Mucosa of rectum (tissue), 2 donors: ENCODE measurements at regions not wholly inside any gene's neighbourhood (a gene's known extent, or its start where the extent isn't known, plus 50 kb on each side); places are given as distances from the start of the nearest gene placed in this dataset.

Source experiments
- H3K27ac ChIP-seq, 2 donors: one replicate each; pipeline ENCODE4 v1.7.0; 2013; ENCODE audit warnings: inconsistent platforms in 2 of 2, low read depth in 2 of 2, low read length in 2 of 2
- H3K27me3 ChIP-seq, 2 donors: one replicate each; pipeline ENCODE4 v1.7.0; 2013; ENCODE audit warnings: low read length in 2 of 2; ENCODE audit not compliant: control insufficient read depth in 2 of 2, insufficient read depth in 2 of 2
- H3K36me3 ChIP-seq, 2 donors: one replicate each; pipeline ENCODE4 v1.7.0; 2013; ENCODE audit warnings: low read length in 2 of 2; ENCODE audit not compliant: control insufficient read depth in 2 of 2, insufficient read depth in 2 of 2
- H3K4me1 ChIP-seq, 2 donors: one replicate each; pipeline ENCODE4 v1.7.0; 2013; ENCODE audit warnings: low read length in 2 of 2, mild to moderate bottlenecking in 1 of 2; ENCODE audit not compliant: control insufficient read depth in 2 of 2, insufficient read depth in 2 of 2
- H3K4me3 ChIP-seq, 2 donors: one replicate each; pipeline ENCODE4 v1.7.0; 2013; ENCODE audit warnings: low read length in 2 of 2
- H3K9ac ChIP-seq, 2 donors: one replicate each; pipeline ENCODE4 v1.7.0; 2013; ENCODE audit warnings: low read length in 2 of 2, low read depth in 1 of 2, mild to moderate bottlenecking in 1 of 2
- H3K9me3 ChIP-seq, 2 donors: one replicate each; pipeline ENCODE4 v1.7.0; 2013; ENCODE audit warnings: low read length in 2 of 2; ENCODE audit not compliant: control insufficient read depth in 2 of 2
- donor health status: healthy.
- donor health status: Normal muscosa, but diverticular disease.

- Histone ChIP-seq H3K4me1 (no peaks in the 10 kb centered on the region), H3K27ac (no peak overlapping the region), H3K9me3 (peaks cover 0 to 2% of the 10 kb centered on the region in 2 donors), H3K4me3 (no peak overlapping the region), H3K9ac (no peak overlapping the region), H3K36me3 (no peaks in the 10 kb centered on the region), H3K27me3 (no peaks in the 10 kb centered on the region)
Observed at GRCh38 chr9:28177142-28177541, 603.9 kb upstream of the C9orf72 start.

- no peak overlapping the region for H3K27ac ChIP-seq
- no peaks in the 10 kb centered on the region for H3K27me3 ChIP-seq
- H3K36me3 ChIP-seq: no peaks in the 10 kb centered on the region
- H3K4me1 ChIP-seq: no peaks in the 10 kb centered on the region
- peaks cover 0 to 2% of the 10 kb centered on the region in 2 donors for H3K9me3 ChIP-seq
- H3K9ac ChIP-seq: no peak overlapping the region
- no peak overlapping the region for H3K4me3 ChIP-seq
Observed at GRCh38 chr9:28177925-28178324, 604.6 kb upstream of the C9orf72 start.

- Histone ChIP-seq H3K36me3 (no peaks in the 10 kb centered on the region), H3K27me3 (no peaks in the 10 kb centered on the region), H3K4me3 (no peak overlapping the region), H3K9me3 (peaks cover 0 to 2% of the 10 kb centered on the region in 2 donors), H3K9ac (no peak overlapping the region), H3K4me1 (no peaks in the 10 kb centered on the region), H3K27ac (no peak overlapping the region)
Observed at GRCh38 chr9:28179893-28180292, 606.6 kb upstream of the C9orf72 start.

GRCh38 chr9:28190981-28191380, 617.7 kb upstream of the C9orf72 start:
- Histone ChIP-seq H3K27ac (no peak overlapping the region), H3K36me3 (no peaks in the 10 kb centered on the region), H3K9ac (no peak overlapping the region), H3K27me3 (no peaks in the 10 kb centered on the region), H3K4me1 (no peaks in the 10 kb centered on the region), H3K4me3 (no peak overlapping the region), H3K9me3 (no peaks in the 10 kb centered on the region)

GRCh38 chr9:28197653-28198052, 624.4 kb upstream of the C9orf72 start:
- H3K4me1 ChIP-seq: no peaks in the 10 kb centered on the region
- no peak overlapping the region for H3K27ac ChIP-seq
- no peak overlapping the region for H3K9ac ChIP-seq
- no peaks in the 10 kb centered on the region for H3K9me3 ChIP-seq
- no peak overlapping the region for H3K4me3 ChIP-seq
- no peaks in the 10 kb centered on the region for H3K27me3 ChIP-seq
- no peaks in the 10 kb centered on the region for H3K36me3 ChIP-seq

- no peak overlapping the region for H3K4me3 ChIP-seq
- H3K9me3 ChIP-seq: no peaks in the 10 kb centered on the region
Observed at GRCh38 chr9:28203036-28203435, 629.8 kb upstream of the C9orf72 start.

GRCh38 chr9:28206280-28206679, 633.0 kb upstream of the C9orf72 start:
- Histone ChIP-seq H3K9me3 (no peaks in the 10 kb centered on the region), H3K4me1 (no peaks in the 10 kb centered on the region), H3K27ac (no peak overlapping the region), H3K4me3 (no peak overlapping the region), H3K36me3 (no peaks in the 10 kb centered on the region), H3K9ac (no peak overlapping the region), H3K27me3 (no peaks in the 10 kb centered on the region)

More at GRCh38 chr9:28203036-28203435, 629.8 kb upstream of the C9orf72 start:
- no peak overlapping the region for H3K27ac ChIP-seq
- H3K27me3 ChIP-seq: no peaks in the 10 kb centered on the region
- H3K4me1 ChIP-seq: no peaks in the 10 kb centered on the region
- H3K36me3 ChIP-seq: no peaks in the 10 kb centered on the region
- H3K9ac ChIP-seq: no peak overlapping the region

- Histone ChIP-seq H3K36me3 (no peaks in the 10 kb centered on the region), H3K4me3 (no peak overlapping the region), H3K9me3 (no peaks in the 10 kb centered on the region), H3K27ac (no peak overlapping the region), H3K4me1 (no peaks in the 10 kb centered on the region), H3K27me3 (no peaks in the 10 kb centered on the region), H3K9ac (no peak overlapping the region)
Observed at GRCh38 chr9:28207657-28208056, 634.4 kb upstream of the C9orf72 start.

GRCh38 chr9:28209130-28209529, 635.8 kb upstream of the C9orf72 start:
- H3K4me3 ChIP-seq: no peak overlapping the region
- no peaks in the 10 kb centered on the region for H3K27me3 ChIP-seq
- no peaks in the 10 kb centered on the region for H3K9me3 ChIP-seq
- H3K27ac ChIP-seq: no peak overlapping the region
- no peaks in the 10 kb centered on the region for H3K36me3 ChIP-seq
- no peaks in the 10 kb centered on the region for H3K4me1 ChIP-seq
- no peak overlapping the region for H3K9ac ChIP-seq

GRCh38 chr9:28212979-28213378, 639.7 kb upstream of the C9orf72 start:
- Histone ChIP-seq H3K9ac (no peak overlapping the region), H3K27me3 (no peaks in the 10 kb centered on the region), H3K27ac (no peak overlapping the region), H3K36me3 (no peaks in the 10 kb centered on the region), H3K4me1 (no peaks in the 10 kb centered on the region), H3K4me3 (no peak overlapping the region), H3K9me3 (no peaks in the 10 kb centered on the region)
